CD4-positive, alpha-beta T cell treated with Interleukin-17A for 4 hours (primary cell): ENCODE measurements at regions not wholly inside any gene's neighbourhood (a gene's known extent, or its start where the extent isn't known, plus 50 kb on each side); places are given as distances from the start of the nearest gene placed in this dataset.
"Not testable (repeated sequence)": the region's sequence is repeated elsewhere in the genome, so short reads cannot be mapped to it uniquely, and the experiment has no call there.

Source experiments
- DNase-seq: peaks from one replicate; pipeline ENCODE4 v3.0.0-alpha.2; 2020; ENCODE audit warnings: mixed read lengths

GRCh38 chr13:80030491-80030890 is 310.4 kb downstream of the SPRY2 start:
- no peak for DNase-seq

GRCh38 chr13:80029170-80029569 is 311.8 kb downstream of the SPRY2 start:
- no peak for DNase-seq

- no peak for DNase-seq
Observed at GRCh38 chr13:80022146-80022545, 318.8 kb downstream of the SPRY2 start.

- no peak for DNase-seq
Observed at GRCh38 chr13:80012251-80012650, 328.7 kb downstream of the SPRY2 start.

GRCh38 chr13:80011448-80012212 is 329.3 kb downstream of the SPRY2 start:
- DNase-seq, result no peak

- no peak for DNase-seq
Observed at GRCh38 chr13:80010846-80011245, 330.1 kb downstream of the SPRY2 start.

GRCh38 chr13:80010286-80010831 is 330.6 kb downstream of the SPRY2 start:
- DNase-seq, result no peak

- no peak for DNase-seq
Observed at GRCh38 chr13:80009760-80010159, 331.2 kb downstream of the SPRY2 start.

GRCh38 chr13:80006940-80007339 is 334.0 kb downstream of the SPRY2 start:
- no peak for DNase-seq

GRCh38 chr13:80001510-80001842 is 339.4 kb downstream of the SPRY2 start:
- DNase-seq, result no peak

GRCh38 chr13:80000684-80001509 is 340.0 kb downstream of the SPRY2 start:
- DNase-seq, result no peak

- DNase-seq, result no peak
Observed at GRCh38 chr13:79999601-80000000, 341.3 kb downstream of the SPRY2 start.

GRCh38 chr13:79998381-79998880 is 342.5 kb downstream of the SPRY2 start:
- DNase-seq, result no peak

GRCh38 chr13:79997244-79997643 is 343.7 kb downstream of the SPRY2 start:
- no peak for DNase-seq

- DNase-seq, result no peak
Observed at GRCh38 chr13:79995334-79995733, 345.6 kb downstream of the SPRY2 start.

GRCh38 chr13:79992111-79992510 is 348.8 kb downstream of the SPRY2 start:
- DNase-seq, result no peak

GRCh38 chr13:79990048-79990447 is 350.9 kb downstream of the SPRY2 start:
- no peak for DNase-seq

- no peak for DNase-seq
Observed at GRCh38 chr13:79989217-79989661, 351.7 kb downstream of the SPRY2 start.

GRCh38 chr13:79988573-79988972 is 352.4 kb downstream of the SPRY2 start:
- DNase-seq, result no peak

GRCh38 chr13:79987761-79988160 is 353.2 kb downstream of the SPRY2 start:
- no peak for DNase-seq

GRCh38 chr13:79987323-79987722 is 353.6 kb downstream of the SPRY2 start:
- DNase-seq, result no peak

- no peak for DNase-seq
Observed at GRCh38 chr13:79986890-79987289, 354.0 kb downstream of the SPRY2 start.

GRCh38 chr13:79974935-79975650 is 365.8 kb downstream of the SPRY2 start:
- DNase-seq, result not testable (repeated sequence)
